IMR-90 (cell line): ENCODE measurements at regions not wholly inside any gene's neighbourhood (a gene's known extent, or its start where the extent isn't known, plus 50 kb on each side); places are given as distances from the start of the nearest gene placed in this dataset.

ENCODE experiments used
- ATAC-seq: fragments of 200-7000 bp; cut with Tn5 transposase; 2 replicates; pipeline ENCODE4 v1.9.1; 2020; ENCODE audit warnings: low read depth, mild to moderate bottlenecking, moderate library complexity
- BruUV-seq: library from RNA; stranded (reverse); fragments of 400-500 nt; replicated peaks from 2 replicates; lab custom pipeline; 2021; lab: Mats Ljungman, UMichigan
- CTCF ChIA-PET: fragments of 300-600 bp; formaldehyde crosslinking; extraction: SDS; loops from one replicate; lab custom pipeline; 2021; ENCODE audit warnings: antibody characterized with exemption; lab: Yijun Ruan, JAX
- POLR2A ChIA-PET: fragments of 300-600 bp; sonication (Branson Sonifier 250); formaldehyde crosslinking; loops from one replicate; lab custom pipeline; 2022; ENCODE audit warnings: antibody characterized with exemption; ENCODE audit not compliant: unreplicated experiment; lab: Charles Lee
- DNase-seq: peaks from one replicate; pipeline ENCODE4 v3.0.0; 2013
- H2AFZ ChIP-seq: replicated peaks from 2 replicates; pipeline ENCODE3; 2013; ENCODE audit warnings: low read length, mild to moderate bottlenecking; ENCODE audit not compliant: poor library complexity
- H2AK5ac ChIP-seq: 2 replicates; pipeline ENCODE4 v1.6.1; 2013; ENCODE audit warnings: low read depth, low read length, inconsistent platforms
- H2AK9ac ChIP-seq: replicated peaks from 2 replicates; pipeline ENCODE3; 2013; ENCODE audit warnings: mild to moderate bottlenecking, low read depth, low read length, moderate library complexity; ENCODE audit not compliant: poor library complexity
- H2BK120ac ChIP-seq: 2 replicates; pipeline ENCODE4 v1.6.1; 2013; ENCODE audit warnings: low read depth, low read length, inconsistent platforms
- H2BK15ac ChIP-seq: 3 replicates; pipeline ENCODE4 v1.6.1; 2013; ENCODE audit warnings: low read depth, low read length, inconsistent platforms
- H2BK20ac ChIP-seq: 2 replicates; pipeline ENCODE4 v1.6.1; 2013; ENCODE audit warnings: low read depth, mild to moderate bottlenecking, inconsistent platforms, low read length, moderate library complexity
- H2BK5ac ChIP-seq: 2 replicates; pipeline ENCODE4 v1.6.1; 2013; ENCODE audit warnings: mild to moderate bottlenecking, low read depth, low read length, inconsistent platforms; ENCODE audit not compliant: poor library complexity, severe bottlenecking
- H3K14ac ChIP-seq: replicated peaks from 2 replicates; pipeline ENCODE4 v1.6.1; 2013; ENCODE audit warnings: low read depth, low read length, inconsistent platforms
- H3K18ac ChIP-seq: 2 replicates; pipeline ENCODE4 v1.6.1; 2013; ENCODE audit warnings: low read depth, low read length, control low read depth
- H3K23ac ChIP-seq: 2 replicates; pipeline ENCODE4 v1.6.1; 2013; ENCODE audit warnings: low read depth, low read length, inconsistent platforms
- H3K27ac ChIP-seq: 2 replicates; pipeline ENCODE4 v1.5.1; 2013; ENCODE audit warnings: mild to moderate bottlenecking, control low read depth, low read length; ENCODE audit not compliant: insufficient read depth
- H3K27me3 ChIP-seq: 2 replicates; pipeline ENCODE4 v1.6.1; 2013; ENCODE audit warnings: low read length; ENCODE audit not compliant: control insufficient read depth, insufficient read depth
- H3K36me3 ChIP-seq: 2 replicates; pipeline ENCODE4 v1.6.1; 2013; ENCODE audit warnings: low read length, mixed read lengths; ENCODE audit not compliant: control insufficient read depth, insufficient read depth
- H3K4ac ChIP-seq: 2 replicates; pipeline ENCODE4 v1.6.1; 2013; ENCODE audit warnings: low read depth, low read length, inconsistent platforms
- H3K4me1 ChIP-seq: 2 replicates; pipeline ENCODE4 v1.6.1; 2013; ENCODE audit warnings: low read length, mixed read lengths; ENCODE audit not compliant: control insufficient read depth, insufficient read depth
- H3K4me2 ChIP-seq: 2 replicates; pipeline ENCODE4 v1.6.1; 2013; ENCODE audit warnings: low read depth, mild to moderate bottlenecking, control low read depth, low read length, moderate library complexity
- H3K4me3 ChIP-seq: 2 replicates; pipeline ENCODE4 v1.5.1; 2013; ENCODE audit warnings: low read depth, mild to moderate bottlenecking, control low read depth, low read length, moderate library complexity; ENCODE audit not compliant: insufficient read depth
- H3K56ac ChIP-seq: 2 replicates; pipeline ENCODE4 v1.6.1; 2013; ENCODE audit warnings: low read length, inconsistent platforms; ENCODE audit not compliant: insufficient read depth; ENCODE audit errors: extremely low read depth
- H3K79me1 ChIP-seq, 2 experiments: 2 replicates each; pipeline ENCODE4 v1.6.1; 2013; ENCODE audit warnings: low read length in 2 of 2, inconsistent platforms in 1 of 2, low read depth in 1 of 2
- H3K9ac ChIP-seq: 2 replicates; pipeline ENCODE4 v1.6.1; 2013; ENCODE audit warnings: low read depth, low read length, control low read depth
- H3K9me1 ChIP-seq: 2 replicates; pipeline ENCODE4 v1.6.1; 2013; ENCODE audit warnings: low read length, inconsistent platforms; ENCODE audit not compliant: insufficient read depth
- H3K9me3 ChIP-seq: 2 replicates; pipeline ENCODE4 v1.6.1; 2013; ENCODE audit warnings: low read length; ENCODE audit not compliant: control insufficient read depth, insufficient read depth
- H4K20me1 ChIP-seq: 2 replicates; pipeline ENCODE4 v1.6.1; 2013; ENCODE audit warnings: low read length, inconsistent platforms; ENCODE audit not compliant: insufficient read depth
- H4K5ac ChIP-seq: 2 replicates; pipeline ENCODE4 v1.6.1; 2013; ENCODE audit warnings: mild to moderate bottlenecking, low read depth, low read length, control low read depth
- H4K8ac ChIP-seq, 2 experiments: 2 replicates each; pipeline ENCODE4 v1.6.1; 2013; ENCODE audit warnings: low read depth in 2 of 2, low read length in 2 of 2, control low read depth in 1 of 2, inconsistent platforms in 1 of 2
- H4K91ac ChIP-seq: 2 replicates; pipeline ENCODE4 v1.6.1; 2013; ENCODE audit warnings: low read depth, low read length, inconsistent platforms; ENCODE audit not compliant: insufficient read depth
- BHLHE40 ChIP-seq: fragments of 150-350 bp; IDR thresholded peaks from 2 replicates; pipeline ENCODE4 v1.6.1; 2016; ENCODE audit warnings: mild to moderate bottlenecking, low read depth, low read length
- FOS ChIP-seq: fragments of 150-350 bp; IDR thresholded peaks from 2 replicates; pipeline ENCODE4 v1.6.1; 2016; ENCODE audit warnings: low read depth, low read length
- MAFK ChIP-seq: IDR thresholded peaks from 2 replicates; pipeline ENCODE4 v1.6.1; 2012; ENCODE audit warnings: low read depth, low read length, improper control_type of control experiment
- MAZ ChIP-seq: IDR thresholded peaks from 2 replicates; pipeline ENCODE4 v1.6.1; 2012; ENCODE audit warnings: low read depth, mild to moderate bottlenecking, low read length, improper control_type of control experiment, moderate library complexity, borderline replicate concordance
- NFE2L2 ChIP-seq: fragments of 150-350 bp; IDR thresholded peaks from 2 replicates; pipeline ENCODE4 v1.6.1; 2016; ENCODE audit warnings: low read depth, mild to moderate bottlenecking, low read length
- POLR2A ChIP-seq: IDR thresholded peaks from 2 replicates; pipeline ENCODE4 v1.6.1; 2012; ENCODE audit warnings: mild to moderate bottlenecking, low read depth, low read length
- RCOR1 ChIP-seq: IDR thresholded peaks from 2 replicates; pipeline ENCODE4 v1.6.1; 2012; ENCODE audit warnings: mild to moderate bottlenecking, low read length, improper control_type of control experiment; ENCODE audit not compliant: insufficient replicate concordance
- RFX5 ChIP-seq: IDR thresholded peaks from 2 replicates; pipeline ENCODE4 v1.8.0; 2012; ENCODE audit warnings: low read depth, mild to moderate bottlenecking, low read length, moderate library complexity
- WGBS, 2 experiments: methylation state at CpG; one replicate each; pipeline versions ENCODE4 v1.1.5 to v1.1.7; 2013; ENCODE audit warnings: missing lambda C conversion rate in 2 of 2; ENCODE audit not compliant: insufficient read length in 1 of 2; ENCODE audit errors: extremely low coverage in 2 of 2; 5-methylcytosine and 5-hydroxymethylcytosine counted together
- dilution Hi-C: fragments of 300-500 bp; cut with HindIII; formaldehyde crosslinking; loops from one replicate; pipeline ENCODE4 v1.14.3; 2018; ENCODE audit warnings: low sequenced_read_pairs; ENCODE audit not compliant: unreplicated experiment
- in situ Hi-C: fragments of 300-500 bp; cut with MboI; formaldehyde crosslinking; loops from 3 replicates; pipeline ENCODE4 v1.14.3; 2019; ENCODE audit warnings: low sequenced_read_pairs, inconsistent platforms, mixed read lengths
- intact Hi-C: fragments of 100-400 bp; cut with micrococcal nuclease; formaldehyde crosslinking; loops from 2 replicates; pipeline ENCODE4 v1.10.0; 2022
- TF ChIP-seq, protein P1 (sequence below): fragments of 150-350 bp; IDR thresholded peaks from 2 replicates; pipeline ENCODE4 v1.6.1; 2017; ENCODE audit warnings: mild to moderate bottlenecking, antibody characterized with exemption, low read length, low read depth

DNA sequence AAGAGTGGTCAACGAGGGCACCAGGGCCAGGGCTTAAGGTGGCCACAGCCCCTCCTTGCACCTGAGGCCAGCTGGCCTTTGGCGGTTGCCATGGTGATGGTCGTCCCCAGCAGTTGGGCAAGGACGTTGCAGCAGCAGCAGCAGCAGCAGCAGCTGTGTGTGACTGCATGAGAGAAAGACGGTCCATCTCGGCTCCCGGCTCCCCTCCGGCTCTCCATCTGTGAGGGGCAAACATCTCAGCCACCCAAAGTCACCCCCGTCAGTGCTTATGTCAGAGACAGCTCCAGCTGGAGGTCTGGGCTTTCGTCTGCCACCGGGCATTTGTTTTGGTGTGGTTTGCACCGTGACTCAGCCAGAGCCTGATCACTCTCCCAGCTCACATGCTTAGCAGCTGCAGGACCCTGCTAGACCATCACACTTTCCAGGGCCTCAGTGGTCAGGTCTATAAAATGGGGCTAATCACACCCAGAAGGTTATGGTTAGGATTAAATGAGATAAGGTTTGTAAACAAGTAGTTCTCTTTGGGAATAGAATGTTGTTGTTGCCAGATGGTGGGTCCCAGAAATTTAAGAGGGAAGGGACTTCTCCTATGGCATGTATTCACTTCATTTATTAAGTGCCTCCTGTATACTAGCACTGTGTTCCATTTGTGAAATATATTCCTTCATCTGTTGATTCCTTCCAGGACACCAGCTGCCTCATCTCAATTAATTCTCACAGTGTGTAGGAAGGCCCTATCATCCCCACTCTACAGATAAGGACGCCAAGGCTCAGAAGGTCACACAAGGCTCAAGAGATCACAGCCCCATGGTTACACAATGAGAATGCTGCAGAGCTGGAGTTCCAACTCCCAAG, 212.6 kb upstream of the LHX5 start:
- H2BK20ac ChIP-seq = no peak overlapping the region
- peaks cover 2% of the 10 kb centered on the region for H3K27me3 ChIP-seq
- H4K20me1 ChIP-seq = no peaks in the 10 kb centered on the region
- POLR2A ChIA-PET = interaction anchor here (0.5 kb wide), 1 partner anchor 88 kb away, joined by 4 read pairs; no protein-coding TSS in a partner anchor
- H3K27ac ChIP-seq = no peak overlapping the region
- CTCF ChIA-PET = no interaction called here
- WGBS, 2 experiments = 28% methylated on average over 4 of the region's 13 CpGs; no CpG with 5 or more reads in 1 of the 2 experiments
- no peak overlapping the region for H4K8ac ChIP-seq
- H3K14ac ChIP-seq = no peak overlapping the region
- H2AK9ac ChIP-seq = peak overlapping the region; percentile 76
- no peak for ATAC-seq
- H2BK5ac ChIP-seq = no peak overlapping the region
- intact Hi-C loops = no loop called here
- peak overlapping the region; percentile 23 for H2AFZ ChIP-seq
- H3K56ac ChIP-seq = no peak overlapping the region
- H4K91ac ChIP-seq = no peak overlapping the region
- no peaks in the 10 kb centered on the region for H3K9me3 ChIP-seq
- H3K79me1 ChIP-seq = no peaks in the 10 kb centered on the region
- no peak overlapping the region for H2BK15ac ChIP-seq
- no peak overlapping the region for H3K9ac ChIP-seq
- no peaks in the 10 kb centered on the region for H3K9me1 ChIP-seq
- H3K23ac ChIP-seq = no peak overlapping the region
- no peaks in the 10 kb centered on the region for H3K4me1 ChIP-seq
- H4K5ac ChIP-seq = no peak overlapping the region
- in situ Hi-C loops = no loop called here
- dilution Hi-C loops = no loop called here
- H3K18ac ChIP-seq = no peak overlapping the region
- no peak overlapping the region for H2AK5ac ChIP-seq
- H3K4me3 ChIP-seq = no peak overlapping the region
- no peak overlapping the region for H3K4me2 ChIP-seq
- H2BK120ac ChIP-seq = no peak overlapping the region
- H3K36me3 ChIP-seq = no peaks in the 10 kb centered on the region
- no peak overlapping the region for H3K4ac ChIP-seq
- DNase-seq = peak; percentile 33
- TF ChIP-seq POLR2A (no peak), NFE2L2 (no peak), MAZ (no peak), MAFK (no peak), FOS (no peak), BHLHE40 (no peak), RCOR1 (no peak), RFX5 (no peak)
- TF ChIP-seq, protein P1, sequence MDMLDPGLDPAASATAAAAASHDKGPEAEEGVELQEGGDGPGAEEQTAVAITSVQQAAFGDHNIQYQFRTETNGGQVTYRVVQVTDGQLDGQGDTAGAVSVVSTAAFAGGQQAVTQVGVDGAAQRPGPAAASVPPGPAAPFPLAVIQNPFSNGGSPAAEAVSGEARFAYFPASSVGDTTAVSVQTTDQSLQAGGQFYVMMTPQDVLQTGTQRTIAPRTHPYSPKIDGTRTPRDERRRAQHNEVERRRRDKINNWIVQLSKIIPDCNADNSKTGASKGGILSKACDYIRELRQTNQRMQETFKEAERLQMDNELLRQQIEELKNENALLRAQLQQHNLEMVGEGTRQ = no peak
- BruUV-seq = no TSS peak
